H1 (cell line): ENCODE measurements at regions not wholly inside any gene's neighbourhood (a gene's known extent, or its start where the extent isn't known, plus 50 kb on each side); places are given as distances from the start of the nearest gene placed in this dataset.

Source experiments
- CTCF ChIA-PET: fragments of 300-600 bp; sonication (Branson Sonifier 250); formaldehyde crosslinking; loops from one replicate; lab custom pipeline; 2021; ENCODE audit not compliant: partially characterized antibody; lab: Charles Lee
- POLR2A ChIA-PET: fragments of 300-600 bp; sonication (Branson Sonifier 250); formaldehyde crosslinking; loops from one replicate; lab custom pipeline; 2021; ENCODE audit warnings: inconsistent platforms; ENCODE audit not compliant: partially characterized antibody; lab: Charles Lee
- DNase-seq, 2 experiments: peaks; one replicate each; pipeline versions ENCODE4 v3.0.0 to v3.0.0-alpha.2; 2010 to 2022; ENCODE audit warnings: low spot score in 2 of 2, low read depth in 1 of 2, mixed read lengths in 1 of 2
- FAIRE-seq: peaks from 2 replicates; lab custom pipeline; 2011; peaks lifted over from hg19 to GRCh38; lab: Jason Lieb, UNC
- H2AFZ ChIP-seq: 2 replicates; pipeline ENCODE4 v1.8.1; 2012; ENCODE audit warnings: low read length, inconsistent platforms
- H2AK5ac ChIP-seq: 2 replicates; pipeline ENCODE4 v1.6.1; 2013; ENCODE audit warnings: low read depth, low read length
- H2BK120ac ChIP-seq: replicated peaks from 2 replicates; pipeline ENCODE3; 2013; ENCODE audit warnings: low read depth, low read length, inconsistent platforms
- H2BK12ac ChIP-seq: 2 replicates; pipeline ENCODE4 v1.6.1; 2013; ENCODE audit warnings: low read depth, low read length
- H2BK15ac ChIP-seq: 2 replicates; pipeline ENCODE4 v1.6.1; 2013; ENCODE audit warnings: low read length
- H2BK20ac ChIP-seq: 2 replicates; pipeline ENCODE4 v1.6.1; 2013; ENCODE audit warnings: low read length
- H2BK5ac ChIP-seq: 2 replicates; pipeline ENCODE4 v1.6.1; 2013; ENCODE audit warnings: low read depth, low read length
- H3K14ac ChIP-seq: 2 replicates; pipeline ENCODE4 v1.6.1; 2013; ENCODE audit warnings: inconsistent platforms; ENCODE audit not compliant: insufficient read length
- H3K18ac ChIP-seq: 2 replicates; pipeline ENCODE4 v1.6.1; 2013; ENCODE audit warnings: low read length; ENCODE audit errors: extremely low read depth
- H3K23ac ChIP-seq: 2 replicates; pipeline ENCODE4 v1.6.1; 2013; ENCODE audit warnings: inconsistent platforms; ENCODE audit not compliant: insufficient read length
- H3K23me2 ChIP-seq: 2 replicates; pipeline ENCODE4 v1.6.1; 2013; ENCODE audit warnings: low read depth, low read length
- H3K27ac ChIP-seq: 2 replicates; pipeline ENCODE4 v1.6.1; 2011; ENCODE audit warnings: low read depth, low read length, inconsistent platforms
- H3K27me3 ChIP-seq, 4 experiments: replicated peaks in 1 of 4; 1 replicate in 1 of 4; 2 replicates in 3 of 4; pipeline versions ENCODE4 v1.6.1 to v1.8.1; 2011 to 2013; ENCODE audit warnings: low read length in 3 of 4, mild to moderate bottlenecking in 3 of 4, inconsistent platforms in 2 of 4, mixed read lengths in 2 of 4, moderate library complexity in 1 of 4; ENCODE audit not compliant: control insufficient read depth in 3 of 4, insufficient read depth in 3 of 4; ENCODE audit errors: extremely low read depth in 1 of 4
- H3K36me3 ChIP-seq, 4 experiments: 2 replicates each; pipeline versions ENCODE4 v1.6.1 to v1.8.1; 2011 to 2013; ENCODE audit warnings: mild to moderate bottlenecking in 4 of 4, low read length in 3 of 4, moderate library complexity in 2 of 4, control low read depth in 1 of 4, inconsistent platforms in 1 of 4; ENCODE audit not compliant: insufficient read depth in 4 of 4, control insufficient read depth in 2 of 4
- H3K4ac ChIP-seq: replicated peaks from 2 replicates; pipeline ENCODE3; 2013; ENCODE audit warnings: low read length, low read depth, mixed read lengths, inconsistent platforms; ENCODE audit not compliant: insufficient read length
- H3K4me1 ChIP-seq, 4 experiments: replicated peaks in 1 of 4; 1 replicate in 1 of 4; 2 replicates in 3 of 4; pipeline versions ENCODE4 v1.6.1 to v1.8.1; 2011 to 2013; ENCODE audit warnings: low read length in 3 of 4, inconsistent platforms in 2 of 4, mixed read lengths in 1 of 4; ENCODE audit not compliant: insufficient read depth in 4 of 4, control insufficient read depth in 3 of 4
- H3K4me2 ChIP-seq, 2 experiments: 2 replicates each; pipeline versions ENCODE4 v1.6.1 to v1.8.1; 2011 to 2013; ENCODE audit warnings: low read depth in 2 of 2, low read length in 2 of 2, control low read depth in 1 of 2, inconsistent platforms in 1 of 2, mild to moderate bottlenecking in 1 of 2; ENCODE audit not compliant: insufficient read depth in 1 of 2
- H3K4me3 ChIP-seq, 4 experiments: fragments of 200-600, 300-600 bp in 1 of 4; sonication (generic), shearing (Covaris generic), sonication (Bioruptor Twin) in 1 of 4; 2 replicates each; pipeline versions ENCODE4 v1.5.1 to v1.8.1; 2011 to 2016; ENCODE audit warnings: low read length in 4 of 4, low read depth in 3 of 4, control low read depth in 2 of 4, inconsistent platforms in 2 of 4, mild to moderate bottlenecking in 2 of 4, mixed read lengths in 1 of 4, moderate library complexity in 1 of 4; ENCODE audit not compliant: insufficient read depth in 2 of 4; ENCODE audit errors: extremely low read depth in 1 of 4
- H3K56ac ChIP-seq: replicated peaks from 2 replicates; pipeline ENCODE3; 2013; ENCODE audit warnings: low read depth, mild to moderate bottlenecking, mixed read lengths, low read length, inconsistent platforms; ENCODE audit not compliant: insufficient read length
- H3K79me1 ChIP-seq: 2 replicates; pipeline ENCODE4 v1.6.1; 2013; ENCODE audit warnings: low read depth, low read length, control low read depth
- H3K79me2 ChIP-seq, 2 experiments: 2 replicates each; pipeline versions ENCODE4 v1.6.1 to v1.8.1; 2012 to 2013; ENCODE audit warnings: low read length in 2 of 2, mild to moderate bottlenecking in 2 of 2, inconsistent platforms in 1 of 2; ENCODE audit not compliant: insufficient read depth in 2 of 2, control insufficient read depth in 1 of 2
- H3K9ac ChIP-seq, 4 experiments: replicated peaks in 1 of 4; 1 replicate in 1 of 4; 2 replicates in 3 of 4; pipeline versions ENCODE4 v1.6.1 to v1.8.1; 2011 to 2013; ENCODE audit warnings: low read depth in 3 of 4, low read length in 3 of 4, control low read depth in 2 of 4, mild to moderate bottlenecking in 2 of 4, moderate library complexity in 2 of 4, inconsistent platforms in 1 of 4; ENCODE audit errors: extremely low read depth in 1 of 4
- H3K9me3 ChIP-seq, 2 experiments: 2 replicates each; pipeline versions ENCODE4 v1.6.1 to v1.8.1; 2012 to 2013; ENCODE audit warnings: mild to moderate bottlenecking in 2 of 2, moderate library complexity in 2 of 2, control low read depth in 1 of 2, inconsistent platforms in 1 of 2, low read depth in 1 of 2, low read length in 1 of 2, mixed read lengths in 1 of 2; ENCODE audit not compliant: insufficient read depth in 2 of 2
- H4K20me1 ChIP-seq, 2 experiments: replicated peaks in 1 of 2; 2 replicates each; pipeline versions ENCODE3 to v1.8.1; 2011 to 2013; ENCODE audit warnings: inconsistent platforms in 2 of 2, low read length in 2 of 2, mild to moderate bottlenecking in 1 of 2; ENCODE audit not compliant: insufficient read depth in 2 of 2, control insufficient read depth in 1 of 2
- H4K5ac ChIP-seq: 2 replicates; pipeline ENCODE4 v1.6.1; 2013; ENCODE audit warnings: low read length, low read depth, mixed read lengths, inconsistent platforms; ENCODE audit not compliant: insufficient read length
- H4K8ac ChIP-seq: 2 replicates; pipeline ENCODE4 v1.8.0; 2013; ENCODE audit warnings: mild to moderate bottlenecking, moderate library complexity, low read length, inconsistent platforms; ENCODE audit not compliant: insufficient read depth; ENCODE audit errors: extremely low read depth
- H4K91ac ChIP-seq: replicated peaks from 2 replicates; pipeline ENCODE3; 2013; ENCODE audit warnings: low read length, mixed read lengths, inconsistent platforms; ENCODE audit not compliant: insufficient read length
- CTCF ChIP-seq, 3 experiments: IDR thresholded peaks; 1 replicate in 2 of 3; 2 replicates in 1 of 3; pipeline versions ENCODE4 v1.5.1 to v1.6.1; 2011; ENCODE audit warnings: low read length in 3 of 3, mild to moderate bottlenecking in 3 of 3, inconsistent platforms in 2 of 3, low read depth in 1 of 3, moderate library complexity in 1 of 3; ENCODE audit not compliant: insufficient read depth in 1 of 3; ENCODE audit errors: control extremely low read depth in 1 of 3
- E2F6 ChIP-seq: IDR thresholded peaks from 2 replicates; pipeline ENCODE4 v1.6.1; 2012; ENCODE audit warnings: inconsistent platforms
- MAFK ChIP-seq: IDR thresholded peaks from 2 replicates; pipeline ENCODE4 v1.6.1; 2012; ENCODE audit warnings: low read depth, mild to moderate bottlenecking, improper control_type of control experiment, low read length
- WGBS, 2 experiments: shearing (Covaris generic) in 1 of 2; methylation state at CpG; one replicate each; pipeline versions ENCODE4 v1.1.6 to v1.1.7; 2013 to 2015; ENCODE audit warnings: low lambda C conversion rate in 2 of 2, mixed read lengths in 2 of 2, inconsistent platforms in 1 of 2, low coverage in 1 of 2, missing lambda C conversion rate in 1 of 2; ENCODE audit not compliant: insufficient replicate concordance in 2 of 2, insufficient coverage in 1 of 2, insufficient read length in 1 of 2; ENCODE audit errors: extremely low coverage in 1 of 2, missing lambda C conversion rate in 1 of 2; 5-methylcytosine and 5-hydroxymethylcytosine counted together

GRCh38 chr3:194849166-194849875 lies 163.6 kb downstream of the FAM43A start:
- TF ChIP-seq CTCF (IDR thresholded peaks at IDR 0.05; ENCODE audit: control extremely low read depth in 1 of 3, insufficient read depth in 1 of 3, low read depth in 1 of 3, low read length in 3 of 3) (no peak), E2F6 (no peak), MAFK (no peak)
- TF ChIP-seq, all 59 proteins: peak for 0
- DNase-seq, result no peak
- no peak overlapping the region for H2AK5ac ChIP-seq
- no peaks in the 10 kb centered on the region for H4K20me1 ChIP-seq
- H2BK120ac ChIP-seq, result no peak overlapping the region
- no peaks in the 10 kb centered on the region for H3K79me1 ChIP-seq
- CTCF ChIA-PET, result no interaction called here
- no peak overlapping the region for H3K4ac ChIP-seq
- no peak overlapping the region for H3K56ac ChIP-seq
- H3K18ac ChIP-seq, result no peak overlapping the region
- H4K91ac ChIP-seq, result no peak overlapping the region
- no peak overlapping the region for H2BK20ac ChIP-seq
- H2BK12ac ChIP-seq, result no peak overlapping the region
- WGBS, 2 experiments, result 63% methylated on average over 6 of the region's 6 CpGs; no CpG with 5 or more reads in 1 of the 2 experiments
- no peaks in the 10 kb centered on the region for H3K79me2 ChIP-seq
- H3K23me2 ChIP-seq, result no peaks in the 10 kb centered on the region; the same call in 1 of the 2 replicates
- POLR2A ChIA-PET, result no interaction called here
- FAIRE-seq, result no peak
- no peak overlapping the region for H4K5ac ChIP-seq
- no peak overlapping the region for H3K14ac ChIP-seq
- H3K9me3 ChIP-seq, result no peaks in the 10 kb centered on the region
- peaks cover 0 to 8% (median 0%) of the 10 kb centered on the region in 4 experiments; a peak in 2 of 7 replicates for H3K4me1 ChIP-seq
- H3K36me3 ChIP-seq, result no peaks in the 10 kb centered on the region
- no peaks in the 10 kb centered on the region for H3K27me3 ChIP-seq
- no peak overlapping the region for H3K9ac ChIP-seq
- H3K4me3 ChIP-seq, result no peak overlapping the region
- H3K4me2 ChIP-seq, result no peak overlapping the region
- no peak overlapping the region for H3K23ac ChIP-seq
- no peak overlapping the region for H4K8ac ChIP-seq
- no peak overlapping the region for H2AFZ ChIP-seq
- no peak overlapping the region for H2BK5ac ChIP-seq
- H3K27ac ChIP-seq, result no peak overlapping the region
- H2BK15ac ChIP-seq, result no peak overlapping the region
